Astrocyte of the cerebellum (primary cell): ENCODE measurements at regions not wholly inside any gene's neighbourhood (a gene's known extent, or its start where the extent isn't known, plus 50 kb on each side); places are given as distances from the start of the nearest gene placed in this dataset.
"Not testable (repeated sequence)": the region's sequence is repeated elsewhere in the genome, so short reads cannot be mapped to it uniquely, and the experiment has no call there.

Experiments used
- DNase-seq: peaks from one replicate; pipeline ENCODE4 v3.0.0-alpha.2; 2011; ENCODE audit warnings: low read depth
- H3K4me3 ChIP-seq: 2 replicates; pipeline ENCODE4 v1.5.1; 2011; ENCODE audit warnings: mild to moderate bottlenecking, low read depth, low read length, moderate library complexity
- CTCF ChIP-seq: IDR thresholded peaks from 2 replicates; pipeline ENCODE4 v1.5.1; 2012; ENCODE audit warnings: low read length, low read depth, moderate library complexity, mild to moderate bottlenecking; ENCODE audit errors: missing control alignments
- in situ Hi-C: cut with HindIII; loops from 2 replicates; pipeline ENCODE4 v1.10.0; 2017; ENCODE audit warnings: low sequenced_read_pairs

- no peak for TF ChIP-seq CTCF
- no peak overlapping the region for H3K4me3 ChIP-seq
- DNase-seq: no peak
- in situ Hi-C loops: no loop called here
These were observed 388.3 kb downstream of the COG6 start for GRCh38 chr13:40043764-40044163.

GRCh38 chr13:40047322-40047771 is 391.9 kb downstream of the COG6 start:
- no peak overlapping the region for H3K4me3 ChIP-seq
- DNase-seq: no peak
- in situ Hi-C loops: no loop called here
- TF ChIP-seq CTCF: no peak

GRCh38 chr13:40048551-40048950 is 393.1 kb downstream of the COG6 start:
- in situ Hi-C loops: no loop called here
- no peak for TF ChIP-seq CTCF
- H3K4me3 ChIP-seq: no peak overlapping the region
- DNase-seq: no peak

GRCh38 chr13:40052954-40053353 is 397.5 kb downstream of the COG6 start:
- no peak for TF ChIP-seq CTCF
- no peak for DNase-seq
- no peak overlapping the region for H3K4me3 ChIP-seq
- in situ Hi-C loops: no loop called here

GRCh38 chr13:40053401-40053800 is 397.9 kb downstream of the COG6 start:
- H3K4me3 ChIP-seq: no peak overlapping the region
- no peak for DNase-seq
- TF ChIP-seq CTCF: no peak
- in situ Hi-C loops: no loop called here

GRCh38 chr13:40054422-40054821 is 399.0 kb downstream of the COG6 start:
- in situ Hi-C loops, H3K4me3 ChIP-seq, DNase-seq: not testable (repeated sequence)

GRCh38 chr13:40056898-40057619 is 401.6 kb downstream of the COG6 start:
- DNase-seq: no peak
- no peak for TF ChIP-seq CTCF
- no peak overlapping the region for H3K4me3 ChIP-seq
- in situ Hi-C loops: no loop called here
